ENCODE measurements at regions not wholly inside any gene's neighbourhood (a gene's known extent, or its start where the extent isn't known, plus 50 kb on each side); places are given as distances from the start of the nearest gene placed in this dataset.
"Not testable (repeated sequence)": the region's sequence is repeated elsewhere in the genome, so short reads cannot be mapped to it uniquely, and the experiment has no call there.

GRCh38 chr7:24396387-24396786 is 112.4 kb downstream of the NPY start:
- not testable (repeated sequence) for TF ChIP-seq POLR2A, CTCF, EP300, POLR2AphosphoS5 (IDR thresholded peaks at IDR 0.05)

Measured in gastroesophageal sphincter (tissue), 3 donors.